ENCODE measurements at regions not wholly inside any gene's neighbourhood (a gene's known extent, or its start where the extent isn't known, plus 50 kb on each side); places are given as distances from the start of the nearest gene placed in this dataset.

DNA sequence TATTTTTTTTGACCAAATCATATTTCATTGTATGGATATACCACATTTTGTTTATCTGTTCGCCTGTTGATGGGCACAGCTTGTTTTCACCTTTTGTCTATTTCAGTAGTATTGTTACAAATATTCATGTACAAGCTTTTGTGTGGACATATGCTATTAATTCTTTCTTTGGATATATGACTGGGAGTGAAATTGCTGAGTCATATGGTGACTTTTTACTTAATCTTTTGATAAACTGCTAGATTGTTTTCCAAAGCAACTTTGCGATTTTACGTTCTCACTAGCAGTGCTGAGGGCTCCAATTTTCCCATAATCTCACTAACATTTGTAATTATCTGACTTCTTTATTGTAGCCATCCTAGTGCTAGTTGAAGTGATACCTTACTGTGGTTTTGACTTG lies 112.4 kb downstream of the CD8B2 start:
- TF ChIP-seq EZH2 (IDR thresholded peaks at IDR 0.05; ENCODE audit: borderline replicate concordance): no peak
- TF ChIP-seq, protein P1, sequence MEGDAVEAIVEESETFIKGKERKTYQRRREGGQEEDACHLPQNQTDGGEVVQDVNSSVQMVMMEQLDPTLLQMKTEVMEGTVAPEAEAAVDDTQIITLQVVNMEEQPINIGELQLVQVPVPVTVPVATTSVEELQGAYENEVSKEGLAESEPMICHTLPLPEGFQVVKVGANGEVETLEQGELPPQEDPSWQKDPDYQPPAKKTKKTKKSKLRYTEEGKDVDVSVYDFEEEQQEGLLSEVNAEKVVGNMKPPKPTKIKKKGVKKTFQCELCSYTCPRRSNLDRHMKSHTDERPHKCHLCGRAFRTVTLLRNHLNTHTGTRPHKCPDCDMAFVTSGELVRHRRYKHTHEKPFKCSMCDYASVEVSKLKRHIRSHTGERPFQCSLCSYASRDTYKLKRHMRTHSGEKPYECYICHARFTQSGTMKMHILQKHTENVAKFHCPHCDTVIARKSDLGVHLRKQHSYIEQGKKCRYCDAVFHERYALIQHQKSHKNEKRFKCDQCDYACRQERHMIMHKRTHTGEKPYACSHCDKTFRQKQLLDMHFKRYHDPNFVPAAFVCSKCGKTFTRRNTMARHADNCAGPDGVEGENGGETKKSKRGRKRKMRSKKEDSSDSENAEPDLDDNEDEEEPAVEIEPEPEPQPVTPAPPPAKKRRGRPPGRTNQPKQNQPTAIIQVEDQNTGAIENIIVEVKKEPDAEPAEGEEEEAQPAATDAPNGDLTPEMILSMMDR (IDR thresholded peaks at IDR 0.05; ENCODE audit: poor library complexity): no peak

All from hepatocyte (in vitro differentiated cells).